ENCODE measurements at regions not wholly inside any gene's neighbourhood (a gene's known extent, or its start where the extent isn't known, plus 50 kb on each side); places are given as distances from the start of the nearest gene placed in this dataset.

DNA sequence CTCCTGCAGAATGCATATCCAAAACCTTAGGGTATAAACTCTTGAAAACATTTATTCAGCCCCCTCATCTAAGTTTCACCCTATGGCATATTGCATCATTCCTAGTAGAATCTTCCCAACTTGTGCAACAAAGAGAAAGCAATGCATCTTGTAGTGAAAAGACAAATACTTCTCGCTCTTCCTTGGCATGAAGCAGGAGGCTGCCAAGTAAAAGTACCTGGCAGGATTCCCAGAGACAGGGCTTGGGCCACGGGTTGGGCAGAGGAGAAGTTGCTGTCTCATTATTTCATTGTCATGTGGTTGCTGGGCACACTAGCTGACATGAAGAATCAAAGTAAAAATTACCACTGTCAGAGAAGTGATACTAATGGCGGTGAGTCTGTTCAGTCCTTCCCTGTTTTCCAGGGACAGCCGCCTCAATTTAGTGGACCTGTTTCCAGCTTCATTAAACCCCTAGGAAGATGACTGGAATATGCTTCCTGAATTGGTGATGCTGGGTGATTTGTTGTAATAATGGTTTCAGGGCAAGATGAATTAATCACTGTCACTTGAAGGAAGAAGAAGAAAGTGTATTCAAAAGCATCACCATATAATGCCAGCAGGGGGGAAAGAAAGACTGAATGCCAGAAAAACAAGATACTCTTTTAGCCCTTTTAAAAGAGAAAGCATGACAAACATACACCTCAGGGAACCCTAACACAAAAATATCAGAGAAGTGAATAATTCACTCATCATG is 380.5 kb upstream of the IGFBP7 start:
- no peak overlapping the region for H2BK20ac ChIP-seq (ENCODE audit: low read depth, low read length, poor library complexity, severe bottlenecking)
- H2AK5ac ChIP-seq (ENCODE audit: insufficient read length, low read length), result no peak overlapping the region
- no peak overlapping the region for H3K4ac ChIP-seq (ENCODE audit: low read depth, low read length)
- H2BK15ac ChIP-seq (ENCODE audit: low read depth, low read length), result no peak overlapping the region
- no peaks in the 10 kb centered on the region for H3K79me2 ChIP-seq (ENCODE audit: insufficient read depth, low read length)
- no peak overlapping the region for H3K4me3 Mint-ChIP-seq
- H3K27me3 Mint-ChIP-seq (ENCODE audit: low read depth), result no peaks in the 10 kb centered on the region
- H3K36me3 Mint-ChIP-seq (ENCODE audit: insufficient read depth in 1 of 3, low read depth in 3 of 3), result no peaks in the 10 kb centered on the region
- no peak overlapping the region for H4K91ac ChIP-seq (ENCODE audit: insufficient read length, low read depth, low read length)
- no peaks in the 10 kb centered on the region for H3K9me3 Mint-ChIP-seq
- no peak overlapping the region for H3K9ac ChIP-seq (ENCODE audit: extremely low read depth, insufficient read length, low read length)
- no peak for TF ChIP-seq CTCF (conservative IDR thresholded peaks at IDR 0.05)
- H3T11ph ChIP-seq (ENCODE audit: low read length), result no peak overlapping the region
- no peak overlapping the region for H3K56ac ChIP-seq (ENCODE audit: insufficient read length, low read depth, low read length)
- H3K4me2 ChIP-seq (ENCODE audit: insufficient read depth, insufficient read length, low read length), result no peak overlapping the region
- H3K79me1 ChIP-seq (ENCODE audit: insufficient read depth, low read depth, low read length, poor library complexity, severe bottlenecking), result no peaks in the 10 kb centered on the region
- H2AFZ ChIP-seq (ENCODE audit: low read length), result no peak overlapping the region
- no peak overlapping the region; a peak in 1 of 7 replicates for H3K27ac Mint-ChIP-seq
- H2BK12ac ChIP-seq (ENCODE audit: insufficient read length, low read depth, low read length), result no peak overlapping the region
- H2BK5ac ChIP-seq (ENCODE audit: insufficient read length, low read length), result no peak overlapping the region
- no peak overlapping the region for H3K23ac ChIP-seq (ENCODE audit: insufficient read length, low read depth, low read length)
- WGBS (ENCODE audit: extremely low coverage, insufficient read length, low lambda C conversion rate), result no CpG with 5 or more reads among the region's 4 CpGs
- no peak for DNase-seq
- no peaks in the 10 kb centered on the region for H3K4me1 ChIP-seq (ENCODE audit: insufficient read depth, low read length)
- no peaks in the 10 kb centered on the region for H3K27me3 ChIP-seq (ENCODE audit: insufficient read depth, low read length)
- no peak overlapping the region for H3K14ac ChIP-seq (ENCODE audit: insufficient read depth, low read length)
- H4K5ac ChIP-seq (ENCODE audit: insufficient read length, low read depth, low read length), result no peak overlapping the region
- H3K27ac ChIP-seq (ENCODE audit: insufficient read length, low read depth, low read length), result no peak overlapping the region
- peaks cover 0 to 6% of the 10 kb centered on the region in 2 experiments; a peak in 3 of 4 replicates for H3K4me1 Mint-ChIP-seq
- no peaks in the 10 kb centered on the region for H4K20me1 ChIP-seq (ENCODE audit: control insufficient read depth, insufficient read depth, insufficient read length)
- H3K23me2 ChIP-seq (ENCODE audit: insufficient read length, low read depth, low read length, poor library complexity, severe bottlenecking), result no peaks in the 10 kb centered on the region
- H3K9me3 ChIP-seq (ENCODE audit: control insufficient read depth, low read depth, low read length), result no peaks in the 10 kb centered on the region
- no peak overlapping the region for H2BK120ac ChIP-seq (ENCODE audit: low read depth, low read length, poor library complexity, severe bottlenecking)
- no peak overlapping the region for H3K18ac ChIP-seq (ENCODE audit: insufficient read length, low read depth, low read length)
- H4K8ac ChIP-seq (replicated peaks; ENCODE audit: insufficient read length, low read depth, low read length), result no peak overlapping the region
